ENCODE measurements at regions not wholly inside any gene's neighbourhood (a gene's known extent, or its start where the extent isn't known, plus 50 kb on each side); places are given as distances from the start of the nearest gene placed in this dataset.

DNA sequence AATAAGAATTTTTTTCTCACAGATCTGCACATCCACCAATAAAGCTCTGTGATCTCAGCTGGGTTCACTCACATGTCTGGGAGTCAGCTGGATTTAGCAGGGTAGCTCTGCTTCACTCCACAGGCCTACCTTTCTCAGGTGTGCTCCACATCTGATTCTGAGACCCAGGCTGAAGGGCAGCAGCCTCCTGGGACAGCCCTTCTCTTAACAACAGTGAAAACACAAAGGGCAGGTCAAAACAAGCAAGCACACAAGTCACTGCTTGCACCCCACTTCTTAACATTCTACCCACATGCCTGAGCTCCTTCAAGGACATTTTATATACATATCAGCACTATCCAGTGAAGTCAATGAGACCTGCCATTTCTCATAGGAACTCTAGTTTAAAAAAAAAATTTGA is 96.0 kb upstream of the MAP3K4 start:
- ChIA-PET POLR2A (ENCODE audit: unreplicated experiment) (no interaction called here), CTCF (no interaction called here)
- Histone ChIP-seq H3K9me3 (ENCODE audit: insufficient read depth, low read depth) (no peaks in the 10 kb centered on the region), H3K36me3 (ENCODE audit: low read depth) (no peaks in the 10 kb centered on the region), H3K79me2 (ENCODE audit: low read depth) (no peaks in the 10 kb centered on the region), H3K27me3 (ENCODE audit: insufficient read depth, low read depth) (peaks cover 17% of the 10 kb centered on the region), H3K4me3 (no peak overlapping the region), H2AFZ (no peak overlapping the region), H3K4me1 (replicated peaks; ENCODE audit: insufficient read depth) (no peaks in the 10 kb centered on the region), H3K4me2 (no peak overlapping the region), H4K20me1 (ENCODE audit: insufficient read depth) (no peaks in the 10 kb centered on the region), H3K9me2 (ENCODE audit: insufficient read depth) (no peaks in the 10 kb centered on the region), H3K27ac (no peak overlapping the region), H3F3A (ENCODE audit: insufficient read depth, low read depth) (no peaks in the 10 kb centered on the region)
- no TSS peak for BruUV-seq (replicated peaks)
- intact Hi-C loops (cut with micrococcal nuclease; ENCODE audit: unreplicated experiment): no loop called here
- no peak for DNase-seq
- TF ChIP-seq, protein P1, sequence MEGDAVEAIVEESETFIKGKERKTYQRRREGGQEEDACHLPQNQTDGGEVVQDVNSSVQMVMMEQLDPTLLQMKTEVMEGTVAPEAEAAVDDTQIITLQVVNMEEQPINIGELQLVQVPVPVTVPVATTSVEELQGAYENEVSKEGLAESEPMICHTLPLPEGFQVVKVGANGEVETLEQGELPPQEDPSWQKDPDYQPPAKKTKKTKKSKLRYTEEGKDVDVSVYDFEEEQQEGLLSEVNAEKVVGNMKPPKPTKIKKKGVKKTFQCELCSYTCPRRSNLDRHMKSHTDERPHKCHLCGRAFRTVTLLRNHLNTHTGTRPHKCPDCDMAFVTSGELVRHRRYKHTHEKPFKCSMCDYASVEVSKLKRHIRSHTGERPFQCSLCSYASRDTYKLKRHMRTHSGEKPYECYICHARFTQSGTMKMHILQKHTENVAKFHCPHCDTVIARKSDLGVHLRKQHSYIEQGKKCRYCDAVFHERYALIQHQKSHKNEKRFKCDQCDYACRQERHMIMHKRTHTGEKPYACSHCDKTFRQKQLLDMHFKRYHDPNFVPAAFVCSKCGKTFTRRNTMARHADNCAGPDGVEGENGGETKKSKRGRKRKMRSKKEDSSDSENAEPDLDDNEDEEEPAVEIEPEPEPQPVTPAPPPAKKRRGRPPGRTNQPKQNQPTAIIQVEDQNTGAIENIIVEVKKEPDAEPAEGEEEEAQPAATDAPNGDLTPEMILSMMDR (conservative IDR thresholded peaks at IDR 0.05): no peak
- TF ChIP-seq EZH2 (IDR thresholded peaks at IDR 0.05; ENCODE audit: low read depth): no peak

DNA sequence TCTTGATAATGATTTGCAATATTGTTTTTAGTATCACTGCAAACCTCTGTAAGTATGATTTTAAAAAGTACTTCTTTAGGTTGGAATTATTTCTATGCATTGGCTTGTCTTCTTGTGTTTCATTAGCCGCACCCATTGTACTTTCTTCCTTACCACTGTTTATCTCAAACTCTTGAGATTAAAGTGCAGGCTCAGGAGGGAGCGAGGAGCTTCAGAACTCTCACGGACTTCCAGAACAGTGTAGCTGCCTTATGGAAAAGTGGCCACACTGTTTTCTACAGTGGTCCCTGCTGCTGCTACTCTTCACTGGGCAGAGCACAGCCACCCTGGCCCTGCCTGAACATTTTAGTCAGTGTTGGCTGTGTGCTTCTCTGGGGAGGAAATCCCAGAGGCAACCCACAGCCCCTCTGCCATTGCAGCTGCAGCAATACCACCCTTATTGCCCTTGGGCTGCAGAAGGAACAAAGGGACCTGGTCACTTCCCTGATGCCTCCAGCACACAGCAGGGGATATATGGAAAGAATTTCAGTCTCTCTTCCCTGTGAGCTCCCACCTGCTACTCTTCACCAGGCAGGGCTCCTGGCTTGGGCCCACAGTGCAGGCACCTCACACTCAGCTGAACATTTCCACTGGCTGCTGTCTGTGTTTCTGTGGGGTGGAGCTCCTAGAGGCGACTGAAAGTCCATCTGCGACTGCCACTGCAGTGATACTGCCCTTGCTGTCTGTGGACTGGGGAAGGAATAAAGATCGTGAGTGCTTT is 91.7 kb upstream of the MAP3K4 start:
- no peaks in the 10 kb centered on the region for H3K9me2 ChIP-seq (ENCODE audit: insufficient read depth)
- no peaks in the 10 kb centered on the region for H3K4me1 ChIP-seq (replicated peaks; ENCODE audit: insufficient read depth)
- no peak overlapping the region for H3K4me3 ChIP-seq
- CTCF ChIA-PET: no interaction called here
- no peaks in the 10 kb centered on the region for H3F3A ChIP-seq (ENCODE audit: insufficient read depth, low read depth)
- no TSS peak for BruUV-seq (replicated peaks)
- no peak overlapping the region for H2AFZ ChIP-seq
- intact Hi-C loops (cut with micrococcal nuclease; ENCODE audit: unreplicated experiment): no loop called here
- H3K4me2 ChIP-seq: no peak overlapping the region
- H4K20me1 ChIP-seq (ENCODE audit: insufficient read depth): no peaks in the 10 kb centered on the region
- no peaks in the 10 kb centered on the region for H3K79me2 ChIP-seq (ENCODE audit: low read depth)
- TF ChIP-seq, protein P1 (conservative IDR thresholded peaks at IDR 0.05): no peak
- no peak for TF ChIP-seq EZH2 (IDR thresholded peaks at IDR 0.05; ENCODE audit: low read depth)
- no peaks in the 10 kb centered on the region for H3K36me3 ChIP-seq (ENCODE audit: low read depth)
- H3K27ac ChIP-seq: no peak overlapping the region
- POLR2A ChIA-PET (ENCODE audit: unreplicated experiment): no interaction called here
- H3K27me3 ChIP-seq (ENCODE audit: insufficient read depth, low read depth): peaks cover 13% of the 10 kb centered on the region
- no peak for DNase-seq
- no peaks in the 10 kb centered on the region for H3K9me3 ChIP-seq (ENCODE audit: insufficient read depth, low read depth)

GRCh38 chr6:160911949-160912348 is 79.6 kb upstream of the MAP3K4 start:
- no TSS peak for BruUV-seq (replicated peaks)
- POLR2A ChIA-PET (ENCODE audit: unreplicated experiment): no interaction called here

DNA sequence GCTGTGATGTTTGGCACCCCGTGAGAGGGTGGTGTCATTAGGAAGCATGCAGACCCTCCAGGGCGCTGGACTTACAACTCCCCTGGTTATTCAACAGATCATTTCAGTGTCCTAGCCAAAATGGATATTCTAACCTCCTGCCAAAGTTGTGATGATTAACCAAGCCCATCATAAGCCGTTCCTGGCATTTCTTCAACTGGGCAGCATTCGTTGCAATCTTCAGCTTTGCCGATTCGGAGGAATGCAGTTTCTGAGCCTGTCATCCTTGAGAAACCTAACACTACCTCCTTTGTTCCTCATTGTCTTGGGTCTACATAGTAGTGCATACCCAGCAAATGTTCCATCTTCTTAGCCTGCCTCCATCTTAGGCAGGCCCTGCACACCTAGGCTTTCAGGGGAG is 79.2 kb upstream of the MAP3K4 start:
- TF ChIP-seq EZH2 (IDR thresholded peaks at IDR 0.05; ENCODE audit: low read depth): no peak
- TF ChIP-seq, protein P1 (conservative IDR thresholded peaks at IDR 0.05): no peak
- no TSS peak for BruUV-seq (replicated peaks)
- H3K27me3 ChIP-seq (ENCODE audit: insufficient read depth, low read depth): peaks cover 59% of the 10 kb centered on the region
- H3K4me2 ChIP-seq: no peak overlapping the region
- H4K20me1 ChIP-seq (ENCODE audit: insufficient read depth): no peaks in the 10 kb centered on the region
- no peaks in the 10 kb centered on the region for H3F3A ChIP-seq (ENCODE audit: insufficient read depth, low read depth)
- no peak overlapping the region for H3K4me3 ChIP-seq
- no peaks in the 10 kb centered on the region for H3K9me2 ChIP-seq (ENCODE audit: insufficient read depth)
- intact Hi-C loops (cut with micrococcal nuclease; ENCODE audit: unreplicated experiment): no loop called here
- no peaks in the 10 kb centered on the region for H3K4me1 ChIP-seq (replicated peaks; ENCODE audit: insufficient read depth)
- ChIA-PET CTCF (no interaction called here), POLR2A (ENCODE audit: unreplicated experiment) (no interaction called here)
- H3K36me3 ChIP-seq (ENCODE audit: low read depth): no peaks in the 10 kb centered on the region
- no peak overlapping the region for H3K27ac ChIP-seq
- DNase-seq: no peak
- H3K9me3 ChIP-seq (ENCODE audit: insufficient read depth, low read depth): no peaks in the 10 kb centered on the region
- H3K79me2 ChIP-seq (ENCODE audit: low read depth): no peaks in the 10 kb centered on the region
- no peak overlapping the region for H2AFZ ChIP-seq

More at GRCh38 chr6:160911949-160912348, 79.6 kb upstream of the MAP3K4 start:
- H3K79me2 ChIP-seq (ENCODE audit: low read depth): no peaks in the 10 kb centered on the region
- no peak overlapping the region for H3K27ac ChIP-seq
- no peak overlapping the region for H2AFZ ChIP-seq
- H3K27me3 ChIP-seq (ENCODE audit: insufficient read depth, low read depth): peaks cover 60% of the 10 kb centered on the region
- H3K9me3 ChIP-seq (ENCODE audit: insufficient read depth, low read depth): no peaks in the 10 kb centered on the region
- H3K4me2 ChIP-seq: no peak overlapping the region
- H3K9me2 ChIP-seq (ENCODE audit: insufficient read depth): no peaks in the 10 kb centered on the region
- H3K4me1 ChIP-seq (replicated peaks; ENCODE audit: insufficient read depth): no peaks in the 10 kb centered on the region
- no peak for DNase-seq
- no peak for TF ChIP-seq EZH2 (IDR thresholded peaks at IDR 0.05; ENCODE audit: low read depth)
- intact Hi-C loops (cut with micrococcal nuclease; ENCODE audit: unreplicated experiment): no loop called here
- H3K36me3 ChIP-seq (ENCODE audit: low read depth): no peaks in the 10 kb centered on the region
- no peaks in the 10 kb centered on the region for H3F3A ChIP-seq (ENCODE audit: insufficient read depth, low read depth)
- no peak overlapping the region for H3K4me3 ChIP-seq
- H4K20me1 ChIP-seq (ENCODE audit: insufficient read depth): no peaks in the 10 kb centered on the region
- CTCF ChIA-PET: no interaction called here

All from PC-9 (cell line).